Neural cell (in vitro differentiated cells): ENCODE measurements at regions not wholly inside any gene's neighbourhood (a gene's known extent, or its start where the extent isn't known, plus 50 kb on each side); places are given as distances from the start of the nearest gene placed in this dataset.

Experiments
- H2AFZ ChIP-seq: fragments of 200-600, 300-800 bp; sonication (generic), shearing (Covaris generic); 2 replicates; pipeline ENCODE4 v1.6.0; 2014; ENCODE audit warnings: low read depth, mild to moderate bottlenecking, antibody characterized with exemption, low read length, moderate library complexity
- H3F3A ChIP-seq: fragments of 200-600 bp; shearing (Covaris generic); 2 replicates; pipeline ENCODE4 v1.6.1; 2016; ENCODE audit warnings: mild to moderate bottlenecking, moderate library complexity, mixed read lengths, antibody characterized with exemption, low read length; ENCODE audit not compliant: insufficient read depth, poor library complexity, severe bottlenecking
- H3K27ac ChIP-seq: fragments of 200-600, 300-800 bp; sonication (generic), shearing (Covaris generic); 2 replicates; pipeline ENCODE4 v1.5.1; 2014; ENCODE audit warnings: mild to moderate bottlenecking, low read length, moderate library complexity
- H3K27me3 ChIP-seq: fragments of 300-800, 200-600 bp; sonication (generic), shearing (Covaris generic); 2 replicates; pipeline ENCODE4 v1.6.0; 2014; ENCODE audit warnings: mild to moderate bottlenecking, low read depth, low read length, moderate library complexity; ENCODE audit not compliant: insufficient read depth
- H3K36me3 ChIP-seq: fragments of 300-800, 200-600 bp; sonication (generic), shearing (Covaris generic); 2 replicates; pipeline ENCODE4 v1.5.1; 2014; ENCODE audit warnings: mild to moderate bottlenecking, antibody characterized with exemption, low read length, moderate library complexity; ENCODE audit not compliant: insufficient read depth
- H3K4me2 ChIP-seq: fragments of 300-800, 200-600 bp; sonication (generic), shearing (Covaris generic); 2 replicates; pipeline ENCODE4 v1.6.0; 2014; ENCODE audit warnings: mild to moderate bottlenecking, low read length
- H3K4me3 ChIP-seq: fragments of 300-800, 200-600 bp; sonication (generic), shearing (Covaris generic); 2 replicates; pipeline ENCODE4 v1.5.1; 2014; ENCODE audit warnings: mild to moderate bottlenecking, low read length, moderate library complexity
- H3K79me2 ChIP-seq: fragments of 200-600 bp; shearing (Covaris generic); replicated peaks from 2 replicates; pipeline ENCODE4 v1.6.0; 2014; ENCODE audit warnings: mild to moderate bottlenecking, low read length, moderate library complexity; ENCODE audit not compliant: insufficient read depth
- H3K9ac ChIP-seq: fragments of 300-800, 200-600 bp; sonication (generic), shearing (Covaris generic); 2 replicates; pipeline ENCODE4 v1.6.1; 2016; ENCODE audit warnings: mild to moderate bottlenecking, low read length, mixed read lengths
- H3K9me2 ChIP-seq: fragments of 200-600 bp; shearing (Covaris generic); 2 replicates; pipeline ENCODE4 v1.6.1; 2016; ENCODE audit warnings: mild to moderate bottlenecking, low read length, mixed read lengths; ENCODE audit not compliant: insufficient read depth
- H3K9me3 ChIP-seq: fragments of 200-600, 300-800 bp; sonication (generic), shearing (Covaris generic); 2 replicates; pipeline ENCODE4 v1.6.1; 2016; ENCODE audit warnings: mild to moderate bottlenecking, mixed run types, low read length, moderate library complexity, mixed read lengths
- H4K20me1 ChIP-seq: fragments of 200-600 bp; shearing (Covaris generic); 2 replicates; pipeline ENCODE4 v1.6.1; 2016; ENCODE audit warnings: mild to moderate bottlenecking, mixed run types; ENCODE audit not compliant: insufficient read depth
- EP300 ChIP-seq: fragments of 450-650 bp; conservative IDR thresholded peaks from 2 replicates; pipeline ENCODE4 v1.6.1; 2014; ENCODE audit warnings: antibody characterized with exemption, mild to moderate bottlenecking, moderate library complexity; ENCODE audit not compliant: poor library complexity, severe bottlenecking
- EZH2 ChIP-seq: fragments of 200-600, 300-800 bp; shearing (Covaris generic), sonication (generic); IDR thresholded peaks from 2 replicates; pipeline ENCODE4 v1.6.1; 2014; ENCODE audit warnings: antibody characterized with exemption, low read length, borderline replicate concordance, mild to moderate bottlenecking; ENCODE audit not compliant: insufficient read depth, poor library complexity, severe bottlenecking
- MXI1 ChIP-seq: fragments of 450-650 bp; conservative IDR thresholded peaks from 2 replicates; pipeline ENCODE4 v1.6.1; 2014; ENCODE audit warnings: antibody characterized with exemption, mild to moderate bottlenecking; ENCODE audit not compliant: poor library complexity, severe bottlenecking
- POLR2AphosphoS5 ChIP-seq: IDR thresholded peaks from 2 replicates; pipeline ENCODE4 v1.6.1; 2012
- RAD21 ChIP-seq: fragments of 450-650 bp; conservative IDR thresholded peaks from 2 replicates; pipeline ENCODE4 v1.6.1; 2014; ENCODE audit warnings: antibody characterized with exemption, mild to moderate bottlenecking, moderate library complexity
- REST ChIP-seq: IDR thresholded peaks from 2 replicates; pipeline ENCODE4 v1.6.1; 2012; ENCODE audit warnings: borderline replicate concordance
- SMC3 ChIP-seq: fragments of 450-650 bp; conservative IDR thresholded peaks from 2 replicates; pipeline ENCODE4 v1.6.1; 2014; ENCODE audit warnings: antibody characterized with exemption, mild to moderate bottlenecking, moderate library complexity; ENCODE audit not compliant: poor library complexity
- TAF1 ChIP-seq: IDR thresholded peaks from 2 replicates; pipeline ENCODE4 v1.6.1; 2012; ENCODE audit warnings: low read depth
- TF ChIP-seq, protein P1 (sequence below): fragments of 450-650 bp; IDR thresholded peaks from 2 replicates; pipeline ENCODE4 v1.5.1; 2014; ENCODE audit warnings: antibody characterized with exemption, mild to moderate bottlenecking, moderate library complexity; ENCODE audit not compliant: poor library complexity, severe bottlenecking

- Histone ChIP-seq H3F3A (no peaks in the 10 kb centered on the region), H3K9me3 (no peaks in the 10 kb centered on the region), H2AFZ (no peak overlapping the region), H4K20me1 (no peaks in the 10 kb centered on the region), H3K36me3 (no peaks in the 10 kb centered on the region), H3K9ac (no peak overlapping the region), H3K27ac (no peak overlapping the region), H3K79me2 (no peaks in the 10 kb centered on the region), H3K4me2 (no peak overlapping the region), H3K4me3 (no peak overlapping the region), H3K27me3 (no peaks in the 10 kb centered on the region), H3K9me2 (no peaks in the 10 kb centered on the region)
- TF ChIP-seq, protein P1, sequence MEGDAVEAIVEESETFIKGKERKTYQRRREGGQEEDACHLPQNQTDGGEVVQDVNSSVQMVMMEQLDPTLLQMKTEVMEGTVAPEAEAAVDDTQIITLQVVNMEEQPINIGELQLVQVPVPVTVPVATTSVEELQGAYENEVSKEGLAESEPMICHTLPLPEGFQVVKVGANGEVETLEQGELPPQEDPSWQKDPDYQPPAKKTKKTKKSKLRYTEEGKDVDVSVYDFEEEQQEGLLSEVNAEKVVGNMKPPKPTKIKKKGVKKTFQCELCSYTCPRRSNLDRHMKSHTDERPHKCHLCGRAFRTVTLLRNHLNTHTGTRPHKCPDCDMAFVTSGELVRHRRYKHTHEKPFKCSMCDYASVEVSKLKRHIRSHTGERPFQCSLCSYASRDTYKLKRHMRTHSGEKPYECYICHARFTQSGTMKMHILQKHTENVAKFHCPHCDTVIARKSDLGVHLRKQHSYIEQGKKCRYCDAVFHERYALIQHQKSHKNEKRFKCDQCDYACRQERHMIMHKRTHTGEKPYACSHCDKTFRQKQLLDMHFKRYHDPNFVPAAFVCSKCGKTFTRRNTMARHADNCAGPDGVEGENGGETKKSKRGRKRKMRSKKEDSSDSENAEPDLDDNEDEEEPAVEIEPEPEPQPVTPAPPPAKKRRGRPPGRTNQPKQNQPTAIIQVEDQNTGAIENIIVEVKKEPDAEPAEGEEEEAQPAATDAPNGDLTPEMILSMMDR = no peak
- TF ChIP-seq TAF1 = no peak
- TF ChIP-seq MXI1 = no peak
- TF ChIP-seq SMC3 = no peak
- no peak for TF ChIP-seq EZH2
- no peak for TF ChIP-seq REST
- no peak for TF ChIP-seq RAD21
- TF ChIP-seq POLR2AphosphoS5 = no peak
- no peak for TF ChIP-seq EP300
These were observed 116.8 kb upstream of the IL12B start for GRCh38 chr5:159447116-159447515.

- no peaks in the 10 kb centered on the region for H3F3A ChIP-seq
- TF ChIP-seq EZH2 = no peak
- TF ChIP-seq EP300 = no peak
- TF ChIP-seq, protein P1 = no peak
- no peak for TF ChIP-seq SMC3
- TF ChIP-seq POLR2AphosphoS5 = no peak
- TF ChIP-seq MXI1 = no peak
- TF ChIP-seq RAD21 = no peak
- no peak for TF ChIP-seq REST
- no peak for TF ChIP-seq TAF1
- H3K27ac ChIP-seq = no peak overlapping the region
- no peaks in the 10 kb centered on the region for H3K9me3 ChIP-seq
- no peak overlapping the region for H3K4me2 ChIP-seq
- no peak overlapping the region for H2AFZ ChIP-seq
- no peaks in the 10 kb centered on the region for H3K27me3 ChIP-seq
- no peak overlapping the region for H3K9ac ChIP-seq
- H3K9me2 ChIP-seq = no peaks in the 10 kb centered on the region
- H3K36me3 ChIP-seq = no peaks in the 10 kb centered on the region
- H3K79me2 ChIP-seq = no peaks in the 10 kb centered on the region
- no peaks in the 10 kb centered on the region for H4K20me1 ChIP-seq
- H3K4me3 ChIP-seq = no peak overlapping the region
These were observed 118.6 kb upstream of the IL12B start for GRCh38 chr5:159448841-159449407.
